NB4 (cell line): ENCODE measurements at regions not wholly inside any gene's neighbourhood (a gene's known extent, or its start where the extent isn't known, plus 50 kb on each side); places are given as distances from the start of the nearest gene placed in this dataset.
A peak's percentile ranks its signal among the peaks of the same experiment; 100 is the strongest.

Experiments
- DNase-seq: peaks from one replicate; pipeline ENCODE4 v3.0.0; 2010; ENCODE audit warnings: low read depth
- H3K4me3 ChIP-seq: one replicate; pipeline ENCODE4 v1.5.1; 2011; ENCODE audit warnings: mild to moderate bottlenecking, low read depth, low read length, moderate library complexity
- CTCF ChIP-seq: IDR thresholded peaks from one replicate; pipeline ENCODE4 v1.5.1; 2012; ENCODE audit warnings: low read depth, low read length
- MAX ChIP-seq: IDR thresholded peaks from 2 replicates; pipeline ENCODE4 v1.6.1; 2011; ENCODE audit warnings: low read depth, low read length
- MYC ChIP-seq: IDR thresholded peaks from 2 replicates; pipeline ENCODE4 v1.6.1; 2011; ENCODE audit warnings: low read depth, low read length
- POLR2A ChIP-seq: IDR thresholded peaks from 2 replicates; pipeline ENCODE4 v1.6.1; 2011; ENCODE audit warnings: mild to moderate bottlenecking; ENCODE audit not compliant: insufficient read length; ENCODE audit errors: extremely low read depth

- TF ChIP-seq MYC (no peak), POLR2A (no peak), MAX (no peak), CTCF (no peak)
- no peak for DNase-seq
- no peak overlapping the region for H3K4me3 ChIP-seq
Observed at GRCh38 chr6:125511809-125512396, 210.1 kb upstream of the HDDC2 start.

- peak; percentile 27 for DNase-seq
- TF ChIP-seq POLR2A: no peak
- peak; percentile 39 for TF ChIP-seq CTCF
- TF ChIP-seq MYC: no peak
- no peak overlapping the region for H3K4me3 ChIP-seq
Observed at GRCh38 chr6:125512621-125513020, 210.9 kb upstream of the HDDC2 start.

GRCh38 chr6:125513978-125514377, 212.2 kb upstream of the HDDC2 start:
- H3K4me3 ChIP-seq: no peak overlapping the region
- TF ChIP-seq MAX (no peak), POLR2A (no peak), CTCF (no peak), MYC (no peak)
- DNase-seq: no peak

- H3K4me3 ChIP-seq: no peak overlapping the region
- TF ChIP-seq CTCF (no peak), POLR2A (no peak), MYC (no peak), MAX (no peak)
- no peak for DNase-seq
Observed at GRCh38 chr6:125516644-125517043, 214.9 kb upstream of the HDDC2 start.

GRCh38 chr6:125519367-125519766, 217.6 kb upstream of the HDDC2 start:
- TF ChIP-seq CTCF: no peak
- TF ChIP-seq MYC: no peak
- no peak for TF ChIP-seq MAX
- TF ChIP-seq POLR2A: no peak
- DNase-seq: no peak

GRCh38 chr6:125524356-125524755, 222.6 kb upstream of the HDDC2 start:
- no peak for DNase-seq
- no peak overlapping the region for H3K4me3 ChIP-seq
- TF ChIP-seq CTCF (no peak), MAX (no peak)

More at GRCh38 chr6:125519367-125519766, 217.6 kb upstream of the HDDC2 start:
- no peak overlapping the region for H3K4me3 ChIP-seq
